ENCODE measurements at regions not wholly inside any gene's neighbourhood (a gene's known extent, or its start where the extent isn't known, plus 50 kb on each side); places are given as distances from the start of the nearest gene placed in this dataset.
"Not testable (repeated sequence)": the region's sequence is repeated elsewhere in the genome, so short reads cannot be mapped to it uniquely, and the experiment has no call there.

GRCh38 chr10:129059977-129060376, 407.1 kb upstream of the MGMT start:
- DNase-seq: no peak

DNA sequence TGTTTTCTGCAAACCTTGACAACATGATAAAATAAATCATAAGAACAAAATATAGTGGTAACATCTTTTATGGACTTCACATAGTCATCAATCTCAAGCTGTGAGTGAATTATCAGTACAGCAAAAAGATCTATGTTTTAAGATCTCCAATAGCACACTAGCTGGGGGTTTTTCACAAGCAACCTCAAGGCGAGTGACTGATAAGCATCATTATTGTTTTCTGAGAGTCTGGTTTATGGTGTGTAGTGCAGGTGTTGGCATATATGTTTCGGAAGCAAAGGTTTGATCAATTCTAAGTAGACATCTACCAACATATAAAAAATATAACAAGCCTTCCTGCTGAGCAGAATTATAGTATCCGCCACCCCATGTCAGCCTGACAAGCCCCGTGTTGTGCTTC, 403.8 kb upstream of the MGMT start:
- no peak for DNase-seq

DNA sequence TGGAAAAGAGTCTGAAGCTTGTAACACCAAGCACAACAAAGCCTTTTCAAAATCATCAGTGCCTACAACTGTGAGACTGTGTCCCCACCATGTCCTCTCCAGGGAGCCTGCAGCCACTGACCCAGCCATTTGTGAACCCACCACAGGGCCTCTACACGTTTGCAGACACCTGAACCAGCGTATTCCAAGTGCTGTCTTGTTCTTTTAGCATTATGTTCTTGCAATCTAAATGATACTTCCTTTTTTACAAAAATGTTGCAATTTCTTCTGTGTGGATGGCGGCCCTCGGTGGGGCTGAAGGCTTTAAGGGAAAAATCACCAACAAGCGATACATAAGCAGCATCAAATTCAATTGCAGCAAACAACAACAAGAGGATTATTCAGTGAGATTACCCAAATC, 403.2 kb upstream of the MGMT start:
- no peak for DNase-seq

- DNase-seq: not testable (repeated sequence)
Measured at GRCh38 chr10:129066529-129066928, 400.5 kb upstream of the MGMT start.

GRCh38 chr10:129071411-129071810, 395.6 kb upstream of the MGMT start:
- DNase-seq: not testable (repeated sequence)

DNA sequence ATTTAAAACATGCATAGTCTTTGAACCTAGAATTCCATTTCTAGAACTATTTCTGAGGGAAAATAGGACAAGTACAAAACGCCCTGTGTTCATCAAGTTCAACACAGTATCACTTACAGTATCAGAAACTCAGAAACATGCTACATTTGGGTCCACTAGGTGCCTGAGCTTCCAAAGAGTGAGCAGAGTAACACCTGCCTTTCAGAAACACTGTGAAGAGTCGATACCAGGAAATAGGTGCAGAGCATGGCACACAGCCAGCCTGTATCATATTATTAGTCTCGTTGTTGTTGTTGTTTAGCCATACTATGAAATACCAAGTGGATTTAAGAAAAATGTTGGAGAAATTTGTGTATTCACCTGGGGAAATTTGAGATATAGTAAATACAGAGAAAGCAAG, 392.1 kb upstream of the MGMT start:
- no peak for DNase-seq

- no peak for DNase-seq
Measured at GRCh38 chr10:129075508-129075907, 391.5 kb upstream of the MGMT start.

DNA sequence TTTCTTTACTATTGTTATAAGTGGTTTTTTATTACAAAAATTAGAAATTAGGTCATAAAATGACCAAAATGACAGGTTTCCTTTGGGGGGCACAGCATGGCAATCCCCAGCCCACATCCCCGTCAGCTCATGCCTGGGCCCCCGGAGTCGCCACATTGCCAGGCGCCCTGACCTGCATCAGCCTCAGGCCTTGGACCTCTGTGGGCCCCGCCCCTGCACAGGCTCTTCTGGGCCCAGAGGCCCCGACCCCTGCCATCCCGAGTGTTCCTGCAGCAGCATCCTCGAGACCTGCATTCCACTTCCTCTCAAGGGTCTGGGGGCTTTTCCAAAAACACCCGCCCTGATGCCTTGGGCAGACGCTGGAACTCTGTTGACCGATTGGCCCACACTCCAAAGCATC, 391.1 kb upstream of the MGMT start:
- DNase-seq: no peak

GRCh38 chr10:129078346-129078745, 388.7 kb upstream of the MGMT start:
- DNase-seq: no peak

DNA sequence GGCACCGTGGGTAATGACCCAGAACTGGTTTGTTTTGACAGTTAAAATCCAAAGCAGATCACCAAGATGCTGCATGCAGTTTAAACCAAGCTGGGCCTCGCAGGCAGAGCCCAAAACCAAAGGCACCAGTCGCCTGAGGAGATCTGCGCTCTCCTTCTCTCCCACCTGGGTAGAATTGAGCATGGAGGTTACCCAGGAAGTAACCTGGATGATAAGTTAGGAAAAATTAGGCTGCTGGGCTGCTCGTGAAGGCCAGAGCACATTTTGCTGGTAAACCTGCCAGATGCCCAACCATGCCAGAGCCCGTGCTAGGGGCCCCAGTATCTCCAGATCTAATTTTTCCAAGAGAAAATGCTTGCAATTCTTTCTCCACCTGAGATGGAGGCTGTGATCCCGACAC, 388.3 kb upstream of the MGMT start:
- DNase-seq: no peak

DNA sequence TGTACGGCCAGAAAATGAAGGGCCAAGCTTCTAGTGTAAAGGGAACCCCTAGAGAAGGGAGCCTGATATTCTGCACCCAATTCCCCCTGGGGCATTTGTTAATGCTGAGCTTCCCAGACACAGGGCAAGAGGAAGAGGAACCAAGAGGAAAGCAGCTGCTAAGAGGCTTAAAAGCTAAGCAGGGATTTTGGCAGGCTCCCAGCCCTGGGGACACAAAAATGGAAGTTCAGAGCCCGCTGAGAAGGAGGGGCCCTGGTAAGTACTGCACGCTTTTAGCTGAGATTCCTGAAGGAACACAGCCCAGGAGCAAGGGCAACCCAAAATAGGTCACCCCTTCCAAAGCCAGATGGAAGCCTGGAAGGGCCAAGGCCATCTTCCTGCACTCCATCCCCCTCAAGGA, 387.3 kb upstream of the MGMT start:
- DNase-seq: no peak

- DNase-seq: no peak
Measured at GRCh38 chr10:129085811-129086210, 381.2 kb upstream of the MGMT start.

- DNase-seq: no peak
Measured at GRCh38 chr10:129089341-129089740, 377.7 kb upstream of the MGMT start.

- DNase-seq: no peak
Measured at GRCh38 chr10:129090165-129090564, 376.9 kb upstream of the MGMT start.

DNA sequence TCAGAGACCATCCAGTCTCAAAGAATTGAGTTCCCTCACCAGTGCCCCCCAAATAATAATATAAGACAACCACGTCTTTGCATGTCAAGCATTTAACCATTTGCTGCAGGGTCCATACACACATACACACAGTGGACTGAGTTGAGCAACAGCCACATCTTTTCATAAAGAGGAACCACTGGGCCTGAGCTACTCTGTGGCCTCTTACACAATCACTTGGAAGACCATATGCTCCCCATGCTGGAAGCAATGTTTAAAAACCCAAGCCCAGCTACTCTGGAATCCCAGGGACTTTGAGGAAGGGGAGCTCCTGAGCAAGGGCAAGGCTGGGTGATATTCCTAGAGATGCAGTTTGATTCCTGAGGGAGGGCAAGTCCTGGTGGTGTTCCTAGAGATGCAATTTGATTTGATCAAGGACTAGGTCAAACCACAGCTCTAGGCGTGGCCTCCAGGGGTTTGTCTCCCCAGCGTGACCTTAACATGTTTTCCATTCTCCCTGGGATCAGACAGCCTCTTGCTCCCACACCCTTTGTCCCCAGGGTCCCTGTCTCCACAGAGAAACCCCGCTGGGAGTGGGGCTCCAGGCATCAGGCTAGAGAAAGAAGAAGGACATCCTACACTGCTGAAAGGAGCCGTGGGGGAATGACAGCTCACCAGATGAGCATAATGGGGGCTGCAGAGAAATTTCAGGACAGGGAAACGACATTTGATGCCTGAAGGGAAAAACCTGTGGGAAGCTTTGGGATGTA, 376.2 kb upstream of the MGMT start:
- DNase-seq: no peak

- no peak for DNase-seq
Measured at GRCh38 chr10:129093641-129094040, 373.4 kb upstream of the MGMT start.

DNA sequence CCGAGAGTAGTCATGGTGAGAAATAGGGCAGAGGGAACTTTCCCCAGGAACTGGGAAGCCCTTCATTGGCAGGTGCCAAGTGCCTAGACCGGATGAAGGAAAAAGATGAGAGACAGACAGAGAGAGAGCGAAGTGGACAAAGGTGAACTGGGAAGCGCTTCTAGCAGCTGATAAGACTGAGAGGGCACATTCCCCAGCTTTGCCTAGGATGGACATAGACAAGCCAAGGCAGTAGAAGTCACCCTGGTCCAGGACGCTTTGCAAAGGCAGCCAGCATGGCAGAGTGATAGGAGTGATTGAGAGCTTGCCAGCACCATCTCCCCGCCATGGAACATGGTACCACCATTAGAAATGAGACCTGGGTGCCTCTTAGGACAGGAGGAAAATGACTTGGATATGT, 372.8 kb upstream of the MGMT start:
- no peak for DNase-seq

- DNase-seq: no peak
Measured at GRCh38 chr10:129094861-129095260, 372.2 kb upstream of the MGMT start.

GRCh38 chr10:129095680-129096064, 371.4 kb upstream of the MGMT start:
- DNase-seq: no peak

DNA sequence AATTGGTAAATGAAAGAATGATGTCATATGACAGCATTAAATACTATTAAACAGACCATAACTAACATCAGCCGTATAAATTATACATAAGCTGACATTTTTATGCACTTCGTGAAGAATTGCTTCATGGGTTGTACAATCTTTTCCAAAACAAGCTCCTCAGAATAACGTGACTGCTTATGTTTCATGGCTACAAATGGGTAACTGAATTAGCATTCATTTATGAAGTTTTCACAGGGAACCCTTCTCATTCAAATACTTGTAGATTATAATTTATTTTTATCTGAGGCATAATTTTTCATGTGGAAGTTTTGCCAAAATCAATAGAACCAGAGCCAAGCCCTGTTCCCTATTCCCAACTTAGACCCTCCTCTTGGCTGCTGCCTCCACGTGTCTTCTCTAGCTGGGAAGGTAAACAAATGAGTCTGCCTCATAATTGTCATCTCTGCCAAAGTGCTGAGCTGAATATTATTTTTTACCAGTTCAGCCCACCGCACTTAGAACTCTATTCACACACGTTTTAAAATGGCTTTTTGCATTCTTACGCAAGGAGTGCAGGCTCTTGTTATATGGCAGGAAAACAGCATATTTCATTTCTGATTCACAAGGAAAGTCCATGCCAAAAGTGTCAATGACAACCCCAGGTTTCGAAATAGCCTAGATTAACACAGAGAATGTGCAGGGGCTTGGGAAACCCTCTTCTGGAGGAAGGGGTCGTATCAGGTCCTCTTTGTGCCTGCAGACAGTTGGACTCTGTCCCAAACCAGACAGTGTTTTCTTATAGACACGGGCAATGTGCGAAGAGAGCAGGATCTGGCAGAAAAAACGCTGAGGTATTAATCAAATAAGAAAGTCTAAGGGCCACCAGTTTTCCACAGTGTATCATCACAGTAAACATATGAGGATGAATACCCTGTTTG, 370.7 kb upstream of the MGMT start:
- DNase-seq: no peak

- DNase-seq: no peak
Measured at GRCh38 chr10:129097776-129098330, 369.2 kb upstream of the MGMT start.

- DNase-seq: no peak
Measured at GRCh38 chr10:129098517-129098916, 368.5 kb upstream of the MGMT start.

- DNase-seq: no peak
Measured at GRCh38 chr10:129099486-129099885, 367.6 kb upstream of the MGMT start.

DNA sequence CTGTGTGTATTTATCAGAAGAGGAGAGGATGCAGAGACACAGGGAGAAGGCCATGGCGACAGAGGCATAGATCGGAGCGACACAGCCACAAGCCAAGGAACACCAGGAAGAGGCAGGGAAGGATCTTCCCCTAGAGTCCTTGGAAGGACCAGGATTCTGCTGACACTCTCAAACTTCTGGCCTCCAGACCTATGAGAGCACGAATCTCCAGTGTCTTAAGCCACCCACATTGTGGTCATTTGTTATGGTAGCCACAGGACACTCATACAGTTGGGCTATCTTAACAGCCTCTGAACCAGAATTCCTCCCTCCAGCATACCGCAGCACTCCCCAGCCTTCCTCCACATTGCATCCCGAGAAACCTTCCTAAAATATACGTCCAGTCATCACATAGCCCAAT, 367.0 kb upstream of the MGMT start:
- no peak for DNase-seq
